ENCODE measurements at regions not wholly inside any gene's neighbourhood (a gene's known extent, or its start where the extent isn't known, plus 50 kb on each side); places are given as distances from the start of the nearest gene placed in this dataset.

DNA sequence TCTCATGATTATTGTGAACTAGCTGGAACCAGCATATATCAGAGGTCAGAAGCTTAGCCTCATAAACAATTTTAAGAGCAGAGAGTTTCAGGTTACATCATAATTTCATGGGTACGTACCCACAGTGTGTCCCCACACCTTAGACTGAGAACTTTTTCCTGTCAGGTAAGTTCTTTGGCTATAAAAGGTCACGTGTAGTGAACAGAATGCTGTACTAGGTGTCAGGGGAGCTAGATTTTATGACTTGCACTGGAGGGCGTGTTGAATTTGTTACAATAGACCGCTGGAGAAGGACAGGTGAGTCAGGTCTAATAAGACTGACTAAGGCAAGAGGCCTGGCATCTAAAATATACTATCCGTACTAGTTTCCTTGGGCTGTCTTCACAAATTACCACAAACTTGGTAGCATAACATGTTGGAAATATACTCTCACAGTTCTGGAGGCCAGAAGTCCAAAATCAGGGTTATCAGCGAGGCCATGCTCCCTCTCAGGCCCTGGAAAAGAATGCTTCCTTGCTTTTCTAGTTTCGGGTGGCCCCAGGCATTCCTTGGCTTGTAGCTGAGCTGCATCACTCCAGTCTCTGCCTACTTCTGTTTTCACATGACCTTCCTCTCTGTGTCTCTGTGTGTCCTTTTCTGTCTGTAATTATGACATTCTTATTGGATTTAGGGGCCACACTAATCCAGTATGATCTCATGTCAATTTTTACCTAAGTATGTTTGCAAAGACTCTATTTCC lies 512.0 kb upstream of the NR3C2 start:
- H3K4me3 ChIP-seq (ENCODE audit: low read length): no peak overlapping the region
- 98% methylated on average over 7 of the region's 7 CpGs for WGBS
- H3K27ac ChIP-seq (ENCODE audit: low read depth, low read length): no peak overlapping the region
- H3K4me1 ChIP-seq (ENCODE audit: insufficient read depth, low read length): no peaks in the 10 kb centered on the region
- H3K9ac ChIP-seq (ENCODE audit: low read depth, low read length): no peak overlapping the region
- no peaks in the 10 kb centered on the region for H3K27me3 ChIP-seq (ENCODE audit: insufficient read depth, low read length)
- H3K36me3 ChIP-seq (ENCODE audit: insufficient read depth, low read length): no peaks in the 10 kb centered on the region
- no peaks in the 10 kb centered on the region for H3K9me3 ChIP-seq (ENCODE audit: insufficient read depth, low read depth, low read length)

- WGBS: 97% methylated on average over 3 of the region's 3 CpGs
- no peaks in the 10 kb centered on the region for H3K36me3 ChIP-seq (ENCODE audit: insufficient read depth, low read length)
- H3K27me3 ChIP-seq (ENCODE audit: insufficient read depth, low read length): no peaks in the 10 kb centered on the region
- H3K4me3 ChIP-seq (ENCODE audit: low read length): no peak overlapping the region
- no peaks in the 10 kb centered on the region for H3K9me3 ChIP-seq (ENCODE audit: insufficient read depth, low read depth, low read length)
- H3K27ac ChIP-seq (ENCODE audit: low read depth, low read length): no peak overlapping the region
- no peak overlapping the region for H3K9ac ChIP-seq (ENCODE audit: low read depth, low read length)
- H3K4me1 ChIP-seq (ENCODE audit: insufficient read depth, low read length): peaks cover 6% of the 10 kb centered on the region
Measured at GRCh38 chr4:148951346-148951745, 509.1 kb upstream of the NR3C2 start.

DNA sequence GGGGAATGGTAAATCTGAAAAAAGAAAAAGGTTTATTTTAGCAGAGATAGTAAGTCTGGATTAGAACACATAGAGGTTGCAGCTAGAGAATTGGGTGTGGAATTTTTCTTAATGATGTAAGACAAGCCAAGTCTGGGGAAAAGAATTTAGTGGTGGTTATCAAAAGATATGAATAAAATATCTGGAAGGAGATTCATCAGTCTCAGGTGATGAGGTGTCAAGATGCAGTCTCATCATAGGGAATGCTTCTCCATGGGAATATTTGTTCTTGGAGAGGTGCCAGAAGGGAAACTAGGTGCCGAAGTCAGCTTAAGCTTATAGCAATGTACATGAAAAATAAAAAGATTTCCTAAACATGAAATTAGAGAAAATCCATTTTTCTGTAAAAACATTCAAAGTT lies 504.1 kb upstream of the NR3C2 start:
- H3K4me3 ChIP-seq (ENCODE audit: low read length): no peak overlapping the region
- WGBS: no CpG with 5 or more reads among the region's 1 CpG

DNA sequence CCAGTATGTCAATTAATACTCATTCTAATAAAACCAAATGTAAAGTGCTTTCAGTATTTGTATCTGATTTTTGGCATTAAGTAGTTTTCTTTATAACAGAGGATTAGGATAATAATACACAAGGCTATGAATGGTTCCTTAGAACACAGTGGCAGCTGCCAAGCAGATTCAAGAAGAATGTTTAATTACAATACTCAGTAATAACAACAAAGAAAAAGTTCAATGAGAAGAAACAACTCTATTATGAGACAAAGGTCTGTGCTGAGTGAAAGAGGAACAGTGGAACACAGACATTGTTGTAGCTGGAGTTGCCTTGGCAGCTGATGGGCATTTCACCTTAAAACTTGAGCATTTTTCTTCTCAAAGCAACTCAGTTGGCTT lies 502.6 kb upstream of the NR3C2 start:
- Histone ChIP-seq H3K27me3 (ENCODE audit: insufficient read depth, low read length) (no peaks in the 10 kb centered on the region), H3K4me1 (ENCODE audit: insufficient read depth, low read length) (peaks cover 6% of the 10 kb centered on the region), H3K9ac (ENCODE audit: low read depth, low read length) (no peak overlapping the region), H3K4me3 (ENCODE audit: low read length) (no peak overlapping the region), H3K36me3 (ENCODE audit: insufficient read depth, low read length) (no peaks in the 10 kb centered on the region), H3K9me3 (ENCODE audit: insufficient read depth, low read depth, low read length) (no peaks in the 10 kb centered on the region), H3K27ac (ENCODE audit: low read depth, low read length) (no peak overlapping the region)

More for the DNA sequence above, 504.1 kb upstream of the NR3C2 start:
- H3K4me1 ChIP-seq (ENCODE audit: insufficient read depth, low read length): peaks cover 6% of the 10 kb centered on the region
- no peak overlapping the region for H3K9ac ChIP-seq (ENCODE audit: low read depth, low read length)
- H3K27me3 ChIP-seq (ENCODE audit: insufficient read depth, low read length): no peaks in the 10 kb centered on the region
- no peak overlapping the region for H3K27ac ChIP-seq (ENCODE audit: low read depth, low read length)
- no peaks in the 10 kb centered on the region for H3K9me3 ChIP-seq (ENCODE audit: insufficient read depth, low read depth, low read length)
- H3K36me3 ChIP-seq (ENCODE audit: insufficient read depth, low read length): no peaks in the 10 kb centered on the region

DNA sequence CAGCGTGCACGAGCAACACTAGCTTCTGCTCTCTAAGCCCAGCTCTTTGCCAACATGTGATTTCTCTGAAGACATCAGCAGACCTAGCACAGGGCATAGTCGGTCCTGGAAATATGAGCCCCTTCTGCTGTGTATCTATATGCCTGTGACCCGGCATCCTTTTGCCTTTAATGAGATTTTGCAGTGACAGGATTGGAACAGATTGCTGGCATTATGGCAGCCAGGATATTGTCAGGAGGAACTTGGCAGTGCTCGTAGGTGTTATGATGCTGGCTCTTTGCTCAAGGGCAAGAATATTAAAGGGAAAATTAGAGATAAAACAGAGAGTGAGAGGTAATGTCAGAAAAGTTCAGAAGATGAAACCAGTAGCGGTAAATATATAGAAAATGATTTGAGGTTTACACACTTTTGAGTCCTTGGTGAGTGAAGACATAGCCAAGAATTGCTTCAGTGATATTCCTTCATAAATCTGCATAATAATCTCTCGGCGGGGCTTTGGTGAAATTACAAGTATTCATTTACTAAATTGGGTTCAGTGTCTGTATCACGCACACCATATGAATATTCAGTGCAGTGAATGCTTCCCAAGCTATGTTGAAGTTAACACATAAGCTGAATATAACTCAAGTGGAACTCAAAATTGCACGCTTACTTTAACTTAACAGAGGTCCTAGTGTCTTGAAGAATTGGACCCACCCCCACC lies 502.1 kb upstream of the NR3C2 start:
- WGBS: 94% methylated on average over 10 of the region's 10 CpGs
- Histone ChIP-seq H3K9ac (ENCODE audit: low read depth, low read length) (no peak overlapping the region), H3K27ac (ENCODE audit: low read depth, low read length) (no peak overlapping the region), H3K27me3 (ENCODE audit: insufficient read depth, low read length) (no peaks in the 10 kb centered on the region), H3K4me1 (ENCODE audit: insufficient read depth, low read length) (peaks cover 6% of the 10 kb centered on the region), H3K4me3 (ENCODE audit: low read length) (no peak overlapping the region), H3K9me3 (ENCODE audit: insufficient read depth, low read depth, low read length) (no peaks in the 10 kb centered on the region), H3K36me3 (ENCODE audit: insufficient read depth, low read length) (no peaks in the 10 kb centered on the region)

DNA sequence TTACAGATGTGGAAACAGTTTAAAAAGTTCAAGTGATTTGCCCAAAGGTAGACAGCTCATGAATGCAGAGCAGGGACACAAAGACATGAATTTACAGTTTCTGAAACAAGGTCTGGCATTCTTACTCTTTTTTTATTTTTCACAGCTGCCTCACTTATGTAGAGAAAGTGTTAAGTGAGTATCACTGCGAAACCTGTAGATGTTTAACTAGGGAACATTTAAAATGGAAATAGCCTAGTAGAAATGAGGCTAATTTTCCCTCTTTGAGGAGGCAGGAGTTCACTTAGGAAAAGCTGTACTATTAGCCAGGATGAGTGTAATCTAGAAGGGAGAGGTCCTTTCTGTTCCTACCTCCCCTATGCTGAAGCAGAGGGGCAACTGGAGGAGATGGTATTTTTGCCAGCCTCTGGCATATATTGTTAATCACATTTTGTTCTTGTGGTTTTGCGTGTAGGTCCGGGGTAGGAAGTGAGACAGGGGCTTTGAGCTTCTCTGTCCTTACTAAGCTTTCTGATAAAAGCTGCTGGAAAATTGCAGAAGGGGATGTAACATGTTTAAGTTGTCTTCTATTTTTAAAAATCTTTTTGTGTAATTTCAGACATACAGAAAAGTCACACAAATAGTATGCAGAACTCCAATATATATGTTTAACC lies 492.8 kb upstream of the NR3C2 start:
- Histone ChIP-seq H3K4me1 (ENCODE audit: insufficient read depth, low read length) (no peaks in the 10 kb centered on the region), H3K9me3 (ENCODE audit: insufficient read depth, low read depth, low read length) (peaks cover 5% of the 10 kb centered on the region; the same call in 1 of the 2 replicates), H3K9ac (ENCODE audit: low read depth, low read length) (no peak overlapping the region), H3K4me3 (ENCODE audit: low read length) (no peak overlapping the region), H3K27me3 (ENCODE audit: insufficient read depth, low read length) (no peaks in the 10 kb centered on the region), H3K36me3 (ENCODE audit: insufficient read depth, low read length) (no peaks in the 10 kb centered on the region), H3K27ac (ENCODE audit: low read depth, low read length) (no peak overlapping the region)
- WGBS: 82% methylated on average over 3 of the region's 3 CpGs

DNA sequence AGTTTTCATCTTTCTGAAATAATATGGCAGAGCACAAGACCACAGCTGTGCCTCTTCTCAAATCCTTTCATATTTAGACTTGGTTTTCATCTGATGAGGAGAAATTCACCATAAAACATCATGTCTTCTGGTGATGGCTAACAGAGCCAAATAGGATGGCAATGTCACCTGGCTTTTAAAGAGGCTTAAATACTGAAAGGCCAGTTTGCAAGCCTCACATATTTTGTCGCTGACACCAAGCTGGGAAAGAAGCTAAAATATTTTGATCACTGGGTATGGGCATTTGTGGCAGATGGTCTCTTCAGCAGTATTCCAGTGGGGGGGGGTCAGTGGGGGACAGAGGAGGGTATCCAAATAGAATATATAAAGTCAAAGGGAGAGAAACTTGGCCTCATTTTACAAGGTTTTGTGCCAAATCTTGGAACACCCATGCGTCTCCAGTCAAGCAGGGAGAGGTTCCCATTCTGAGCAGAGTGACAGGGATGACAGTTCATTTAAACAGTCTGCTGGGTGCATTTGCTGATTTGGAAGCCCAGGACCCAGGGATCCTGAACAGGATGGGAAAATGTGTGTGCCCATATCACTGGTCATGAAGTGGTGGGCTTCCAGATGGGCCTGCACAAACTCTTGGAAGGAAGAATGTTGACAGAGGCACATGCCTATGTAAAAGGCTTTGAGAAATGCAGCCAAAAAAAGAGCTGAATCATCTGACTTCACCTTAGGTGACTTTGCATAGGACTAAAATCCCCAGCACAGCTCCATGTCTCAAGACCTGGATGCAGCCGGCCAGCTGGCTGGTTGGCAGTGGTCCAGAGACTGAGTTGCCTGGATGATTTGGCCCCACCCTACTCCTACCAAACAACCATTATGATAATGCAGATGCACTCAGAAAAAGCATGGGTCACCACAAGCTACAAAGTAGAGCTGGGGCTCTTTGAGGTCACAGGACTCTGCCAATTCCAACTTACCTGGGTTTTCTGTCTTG lies 484.4 kb upstream of the NR3C2 start:
- no peaks in the 10 kb centered on the region for H3K27me3 ChIP-seq (ENCODE audit: insufficient read depth, low read length)
- H3K9ac ChIP-seq (ENCODE audit: low read depth, low read length): no peak overlapping the region
- no peak overlapping the region for H3K27ac ChIP-seq (ENCODE audit: low read depth, low read length)
- no peak overlapping the region for H3K4me3 ChIP-seq (ENCODE audit: low read length)
- H3K9me3 ChIP-seq (ENCODE audit: insufficient read depth, low read depth, low read length): peaks cover 5% of the 10 kb centered on the region; the same call in 1 of the 2 replicates
- H3K4me1 ChIP-seq (ENCODE audit: insufficient read depth, low read length): no peaks in the 10 kb centered on the region
- no peaks in the 10 kb centered on the region for H3K36me3 ChIP-seq (ENCODE audit: insufficient read depth, low read length)
- 95% methylated on average over 3 of the region's 3 CpGs for WGBS

DNA sequence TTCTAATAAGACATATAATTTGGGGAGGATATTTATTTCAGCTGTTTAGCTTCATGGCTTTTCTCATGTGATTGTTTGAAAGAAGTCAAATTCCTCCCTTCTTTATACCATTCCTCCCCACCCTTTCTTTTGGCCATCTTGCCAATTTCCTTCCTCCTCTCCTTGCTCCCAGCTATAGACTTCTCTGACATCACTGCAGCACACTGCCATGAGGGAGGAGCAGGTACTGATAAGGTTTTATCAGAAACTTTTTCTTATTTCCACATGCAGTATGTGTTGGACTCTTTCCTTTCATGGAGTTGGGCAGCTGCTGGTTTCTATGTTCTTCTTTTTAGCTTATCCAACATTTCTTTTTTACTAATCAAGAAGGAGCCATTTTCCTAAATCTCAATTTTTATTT lies 481.7 kb upstream of the NR3C2 start:
- no peak overlapping the region for H3K9ac ChIP-seq (ENCODE audit: low read depth, low read length)
- H3K27me3 ChIP-seq (ENCODE audit: insufficient read depth, low read length): no peaks in the 10 kb centered on the region
- H3K9me3 ChIP-seq (ENCODE audit: insufficient read depth, low read depth, low read length): no peaks in the 10 kb centered on the region
- no peak overlapping the region for H3K4me3 ChIP-seq (ENCODE audit: low read length)
- H3K4me1 ChIP-seq (ENCODE audit: insufficient read depth, low read length): no peaks in the 10 kb centered on the region
- no peaks in the 10 kb centered on the region for H3K36me3 ChIP-seq (ENCODE audit: insufficient read depth, low read length)
- H3K27ac ChIP-seq (ENCODE audit: low read depth, low read length): no peak overlapping the region

DNA sequence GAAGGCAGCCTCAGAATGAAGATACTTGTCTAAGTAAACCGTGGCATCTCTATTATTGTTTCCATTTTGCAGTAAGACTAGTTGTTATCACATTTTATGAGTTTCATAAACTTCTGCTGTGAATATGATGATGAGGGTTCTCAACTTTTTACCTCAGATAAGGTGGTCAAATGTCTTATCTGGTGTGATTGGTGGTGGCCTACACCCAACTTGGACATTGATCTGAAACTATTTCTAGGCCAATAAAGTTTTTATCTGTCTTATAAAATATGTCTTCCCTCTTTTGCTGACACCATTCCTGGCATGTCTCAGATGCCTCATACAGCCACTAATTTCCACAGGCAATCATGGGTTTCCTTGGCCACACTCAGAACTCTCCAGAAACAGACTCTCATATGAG lies 480.3 kb upstream of the NR3C2 start:
- H3K4me3 ChIP-seq (ENCODE audit: low read length): no peak overlapping the region
- no peak overlapping the region for H3K27ac ChIP-seq (ENCODE audit: low read depth, low read length)
- no peak overlapping the region for H3K9ac ChIP-seq (ENCODE audit: low read depth, low read length)
- no peaks in the 10 kb centered on the region for H3K27me3 ChIP-seq (ENCODE audit: insufficient read depth, low read length)
- H3K4me1 ChIP-seq (ENCODE audit: insufficient read depth, low read length): no peaks in the 10 kb centered on the region
- H3K9me3 ChIP-seq (ENCODE audit: insufficient read depth, low read depth, low read length): no peaks in the 10 kb centered on the region
- WGBS: no CpG with 5 or more reads among the region's 1 CpG
- no peaks in the 10 kb centered on the region for H3K36me3 ChIP-seq (ENCODE audit: insufficient read depth, low read length)

DNA sequence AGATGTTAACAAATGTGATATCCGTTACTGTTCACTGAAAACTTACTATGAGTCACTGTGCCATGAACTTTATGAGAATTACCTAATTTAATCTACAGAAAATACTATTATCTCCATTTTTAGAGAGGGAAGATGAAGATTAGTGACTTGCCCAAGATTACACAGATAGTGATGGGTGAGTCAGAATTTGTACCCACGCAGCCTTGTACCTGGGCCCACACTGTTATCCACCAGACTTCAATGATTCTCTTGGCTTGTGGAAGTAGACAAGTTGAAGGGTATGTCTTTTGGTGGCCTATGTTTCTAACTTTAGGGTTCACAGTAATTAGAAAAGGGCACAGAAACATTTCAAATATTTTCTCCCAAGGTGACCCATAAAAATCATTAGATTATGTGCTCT lies 472.5 kb upstream of the NR3C2 start:
- Histone ChIP-seq H3K9ac (ENCODE audit: low read depth, low read length) (no peak overlapping the region), H3K36me3 (ENCODE audit: insufficient read depth, low read length) (no peaks in the 10 kb centered on the region), H3K4me3 (ENCODE audit: low read length) (no peak overlapping the region), H3K9me3 (ENCODE audit: insufficient read depth, low read depth, low read length) (no peaks in the 10 kb centered on the region), H3K4me1 (ENCODE audit: insufficient read depth, low read length) (no peaks in the 10 kb centered on the region), H3K27me3 (ENCODE audit: insufficient read depth, low read length) (no peaks in the 10 kb centered on the region), H3K27ac (ENCODE audit: low read depth, low read length) (no peak overlapping the region)
- WGBS: 96% methylated on average over 2 of the region's 2 CpGs
